ENCODE measurements at regions not wholly inside any gene's neighbourhood (a gene's known extent, or its start where the extent isn't known, plus 50 kb on each side); places are given as distances from the start of the nearest gene placed in this dataset.

DNA sequence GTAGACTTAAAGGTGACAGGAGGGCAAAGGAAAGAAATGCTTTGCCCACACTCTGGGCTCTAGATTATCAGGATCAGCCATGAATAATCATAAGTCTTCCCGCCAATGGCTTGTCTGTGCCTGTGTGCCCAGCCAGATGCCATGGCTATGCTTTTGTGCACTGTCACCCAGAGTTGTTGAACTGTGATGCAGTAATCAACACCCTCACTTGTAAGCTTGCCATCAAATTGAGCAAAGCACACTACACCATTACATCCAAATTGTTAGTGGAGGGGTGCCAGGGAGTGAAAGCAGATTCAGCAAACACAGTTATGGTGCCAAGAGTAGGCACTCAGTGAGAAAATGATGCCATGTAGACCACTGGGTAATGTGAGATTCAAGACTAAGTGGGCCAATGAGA lies 845.3 kb upstream of the MIR17HG start:
- TF ChIP-seq, protein P1, sequence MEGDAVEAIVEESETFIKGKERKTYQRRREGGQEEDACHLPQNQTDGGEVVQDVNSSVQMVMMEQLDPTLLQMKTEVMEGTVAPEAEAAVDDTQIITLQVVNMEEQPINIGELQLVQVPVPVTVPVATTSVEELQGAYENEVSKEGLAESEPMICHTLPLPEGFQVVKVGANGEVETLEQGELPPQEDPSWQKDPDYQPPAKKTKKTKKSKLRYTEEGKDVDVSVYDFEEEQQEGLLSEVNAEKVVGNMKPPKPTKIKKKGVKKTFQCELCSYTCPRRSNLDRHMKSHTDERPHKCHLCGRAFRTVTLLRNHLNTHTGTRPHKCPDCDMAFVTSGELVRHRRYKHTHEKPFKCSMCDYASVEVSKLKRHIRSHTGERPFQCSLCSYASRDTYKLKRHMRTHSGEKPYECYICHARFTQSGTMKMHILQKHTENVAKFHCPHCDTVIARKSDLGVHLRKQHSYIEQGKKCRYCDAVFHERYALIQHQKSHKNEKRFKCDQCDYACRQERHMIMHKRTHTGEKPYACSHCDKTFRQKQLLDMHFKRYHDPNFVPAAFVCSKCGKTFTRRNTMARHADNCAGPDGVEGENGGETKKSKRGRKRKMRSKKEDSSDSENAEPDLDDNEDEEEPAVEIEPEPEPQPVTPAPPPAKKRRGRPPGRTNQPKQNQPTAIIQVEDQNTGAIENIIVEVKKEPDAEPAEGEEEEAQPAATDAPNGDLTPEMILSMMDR (IDR thresholded peaks at IDR 0.05): no peak
- TF ChIP-seq POLR2A (IDR thresholded peaks at IDR 0.05): no peak

All from thyroid gland (tissue), 4 donors.